Endothelial cell of umbilical vein (primary cell): ENCODE measurements at regions not wholly inside any gene's neighbourhood (a gene's known extent, or its start where the extent isn't known, plus 50 kb on each side); places are given as distances from the start of the nearest gene placed in this dataset.
A peak's percentile ranks its signal among the peaks of the same experiment; 100 is the strongest.

ENCODE experiments used
- BruUV-seq: library from RNA; stranded (reverse); fragments of 400-500 nt; replicated peaks from 2 replicates; lab custom pipeline; 2021; lab: Mats Ljungman, UMichigan
- CTCF ChIA-PET: fragments of 300-600, 350-600 bp; sonication (Branson Sonifier 250); formaldehyde crosslinking; loops from one replicate; lab custom pipeline; 2021; ENCODE audit warnings: antibody characterized with exemption, inconsistent platforms; lab: Charles Lee
- POLR2A ChIA-PET: fragments of 300-600, 350-600 bp; sonication (Branson Sonifier 250); formaldehyde crosslinking; loops from one replicate; lab custom pipeline; 2021; ENCODE audit warnings: antibody characterized with exemption, inconsistent platforms; lab: Charles Lee
- DNase-seq: peaks from one replicate; pipeline ENCODE4 v3.0.0-alpha.2; 2011; ENCODE audit warnings: low read depth, low spot score
- FAIRE-seq: peaks from 2 replicates; lab custom pipeline; 2011; peaks lifted over from hg19 to GRCh38; lab: Jason Lieb, UNC
- H2AFZ ChIP-seq: 2 replicates; pipeline ENCODE4 v1.6.0; 2012; ENCODE audit warnings: low read depth, low read length, control low read depth, inconsistent platforms
- H3K27ac ChIP-seq: 2 replicates; pipeline ENCODE4 v1.5.1; 2011; ENCODE audit warnings: low read depth, mild to moderate bottlenecking, control low read depth, low read length, moderate library complexity; ENCODE audit not compliant: insufficient read depth
- H3K27me3 ChIP-seq, 2 experiments: 2 replicates each; pipeline versions ENCODE4 v1.6.0 to v1.6.1; 2011; ENCODE audit warnings: low read length in 2 of 2, mixed read lengths in 1 of 2; ENCODE audit not compliant: control insufficient read depth in 2 of 2, insufficient read depth in 2 of 2
- H3K36me3 ChIP-seq, 2 experiments: 2 replicates in 1 of 2; 3 replicates in 1 of 2; pipeline ENCODE4 v1.5.1; 2011; ENCODE audit warnings: low read length in 2 of 2, mild to moderate bottlenecking in 1 of 2, moderate library complexity in 1 of 2; ENCODE audit not compliant: control insufficient read depth in 2 of 2, insufficient read depth in 2 of 2; ENCODE audit errors: extremely low read depth in 1 of 2
- H3K4me1 ChIP-seq: 3 replicates; pipeline ENCODE4 v1.5.1; 2011; ENCODE audit warnings: mild to moderate bottlenecking, low read length; ENCODE audit not compliant: control insufficient read depth, insufficient read depth; ENCODE audit errors: extremely low read depth
- H3K4me2 ChIP-seq: 2 replicates; pipeline ENCODE4 v1.6.1; 2011; ENCODE audit warnings: low read length, control low read depth, mixed read lengths; ENCODE audit not compliant: insufficient read depth
- H3K4me3 ChIP-seq, 3 experiments: fragments of 200-600 bp in 1 of 3; sonication (generic), shearing (Covaris generic) in 1 of 3; replicated peaks in 1 of 3; 2 replicates each; pipeline ENCODE4 v1.5.1; 2011 to 2016; ENCODE audit warnings: control low read depth in 3 of 3, low read length in 3 of 3, mild to moderate bottlenecking in 2 of 3, inconsistent platforms in 1 of 3, low read depth in 1 of 3, moderate library complexity in 1 of 3; ENCODE audit not compliant: insufficient read depth in 1 of 3
- H3K79me2 ChIP-seq: 2 replicates; pipeline ENCODE4 v1.6.0; 2012; ENCODE audit warnings: low read length, inconsistent platforms; ENCODE audit not compliant: control insufficient read depth, insufficient read depth
- H3K9ac ChIP-seq: replicated peaks from 2 replicates; pipeline ENCODE3; 2011; ENCODE audit warnings: low read length, control low read depth; ENCODE audit not compliant: insufficient read depth; ENCODE audit errors: extremely low read depth
- H3K9me1 ChIP-seq: replicated peaks from 3 replicates; pipeline ENCODE4 v1.6.0; 2011; ENCODE audit warnings: mild to moderate bottlenecking, low read length; ENCODE audit not compliant: control insufficient read depth, insufficient read depth; ENCODE audit errors: extremely low read depth
- H3K9me3 ChIP-seq: replicated peaks from 2 replicates; pipeline ENCODE4 v1.5.1; 2012; ENCODE audit warnings: low read length, inconsistent platforms; ENCODE audit not compliant: control insufficient read depth, insufficient read depth
- H4K20me1 ChIP-seq: replicated peaks from 2 replicates; pipeline ENCODE3; 2011; ENCODE audit warnings: mild to moderate bottlenecking, low read length; ENCODE audit not compliant: control insufficient read depth, insufficient read depth; ENCODE audit errors: extremely low read depth
- EZH2 ChIP-seq: IDR thresholded peaks from 2 replicates; pipeline ENCODE4 v1.6.1; 2012; ENCODE audit warnings: borderline replicate concordance, low read depth, mild to moderate bottlenecking, moderate library complexity, low read length, inconsistent platforms; ENCODE audit not compliant: severe bottlenecking
- FOS ChIP-seq: IDR thresholded peaks from 2 replicates; pipeline ENCODE4 v1.6.1; 2011; ENCODE audit warnings: mild to moderate bottlenecking, low read length, moderate library complexity, borderline replicate concordance; ENCODE audit not compliant: insufficient read depth
- JUN ChIP-seq: IDR thresholded peaks from 2 replicates; pipeline ENCODE4 v1.6.1; 2011; ENCODE audit warnings: borderline replicate concordance, low read depth; ENCODE audit not compliant: insufficient read length, insufficient read depth
- MYC ChIP-seq: IDR thresholded peaks from one replicate; pipeline ENCODE4 v1.6.1; 2011; ENCODE audit warnings: mild to moderate bottlenecking, low read depth, low read length
- POLR2AphosphoS5 ChIP-seq: IDR thresholded peaks from 2 replicates; pipeline ENCODE4 v1.6.1; 2012; ENCODE audit warnings: low read depth, mild to moderate bottlenecking, control low read depth, low read length, moderate library complexity; ENCODE audit not compliant: insufficient read depth
- dilution Hi-C: fragments of 300-500 bp; cut with MboI; formaldehyde crosslinking; loops from one replicate; pipeline ENCODE4 v1.15.0; 2019; ENCODE audit warnings: low sequenced_read_pairs; ENCODE audit not compliant: extremely low pct_ligation_motif_present
- intact Hi-C: fragments of 100-400 bp; cut with micrococcal nuclease; formaldehyde crosslinking; loops from one replicate; pipeline ENCODE4 v1.10.0; 2022
- TF ChIP-seq, protein P1 (sequence below), 2 donors: IDR thresholded peaks; 1 replicate in 1 of 2; 2 replicates in 1 of 2; pipeline ENCODE4 v1.5.1; 2011; ENCODE audit warnings: low read length in 2 of 2, mild to moderate bottlenecking in 2 of 2, moderate library complexity in 2 of 2, control low read depth in 1 of 2, inconsistent platforms in 1 of 2, low read depth in 1 of 2; ENCODE audit not compliant: insufficient read depth in 1 of 2; ENCODE audit errors: extremely low read depth in 1 of 2
- TF ChIP-seq, protein P2 (sequence below): IDR thresholded peaks from 2 replicates; pipeline ENCODE4 v1.6.1; 2011; ENCODE audit not compliant: insufficient read depth, insufficient read length

DNA sequence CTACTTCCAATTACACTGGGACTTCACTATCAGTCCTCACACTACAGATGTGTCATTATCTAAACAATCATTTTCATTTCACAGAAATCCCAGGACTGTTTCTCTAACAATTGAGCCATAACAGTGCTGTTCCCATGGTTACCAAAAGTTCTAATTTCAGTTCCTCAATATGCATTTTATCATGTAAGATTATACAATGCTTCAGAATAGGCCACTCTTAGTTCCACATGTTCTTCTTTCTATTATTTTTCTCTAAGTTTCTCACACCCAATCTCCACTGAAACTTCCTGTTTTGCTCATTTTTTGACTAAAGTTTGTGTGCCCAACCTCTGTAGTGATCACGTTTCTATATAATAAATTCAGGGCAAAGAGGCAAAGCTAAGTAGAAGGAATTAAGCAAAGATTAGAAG is 185.8 kb downstream of the DUSP6 start:
- ChIA-PET POLR2A (no interaction called here), CTCF (no interaction called here)
- DNase-seq = peak; percentile 93
- H3K27me3 ChIP-seq = no peaks in the 10 kb centered on the region
- H3K79me2 ChIP-seq = no peaks in the 10 kb centered on the region
- TF ChIP-seq POLR2AphosphoS5 (no peak), FOS (peak; percentile 49), JUN (peak; percentile 78), EZH2 (no peak)
- no peak overlapping the region for H3K4me3 ChIP-seq
- no peaks in the 10 kb centered on the region for H4K20me1 ChIP-seq
- intact Hi-C loops = loop anchor here (1.0 to 10.0 kb wide), 3 partner anchors 14 to 112 kb away; no protein-coding TSS in a partner anchor
- H3K4me2 ChIP-seq = peak overlapping the region; percentile 27
- BruUV-seq = no TSS peak
- dilution Hi-C loops = no loop called here
- no peak overlapping the region for H2AFZ ChIP-seq
- H3K9ac ChIP-seq = peak overlapping the region; percentile 17
- no peaks in the 10 kb centered on the region for H3K9me3 ChIP-seq
- H3K9me1 ChIP-seq = no peaks in the 10 kb centered on the region
- peak; percentile 46 for FAIRE-seq
- no peaks in the 10 kb centered on the region for H3K36me3 ChIP-seq
- H3K4me1 ChIP-seq = peaks cover 43% of the 10 kb centered on the region
- peak overlapping the region; percentile 55 for H3K27ac ChIP-seq

DNA sequence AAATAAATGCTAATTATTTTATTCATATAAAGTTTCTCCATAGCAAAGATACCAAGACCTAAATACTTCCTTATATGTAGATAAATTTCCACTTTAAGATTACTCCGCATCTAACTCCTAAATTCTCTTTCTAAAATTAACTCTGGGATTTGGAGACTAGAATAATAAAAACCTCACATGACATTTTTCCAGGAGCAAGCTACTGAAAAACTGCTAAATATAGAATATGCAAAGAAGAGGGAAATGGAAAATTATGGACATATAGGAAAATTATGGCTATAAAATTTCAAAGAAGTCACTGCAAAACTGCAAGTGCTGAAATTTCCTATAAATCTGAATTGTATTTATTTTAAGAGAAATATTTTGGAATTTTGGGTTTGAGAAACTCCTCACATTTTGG is 186.2 kb downstream of the DUSP6 start:
- no peaks in the 10 kb centered on the region for H3K79me2 ChIP-seq
- DNase-seq (no peak), FAIRE-seq (no peak)
- no peaks in the 10 kb centered on the region for H3K9me3 ChIP-seq
- CTCF ChIA-PET = interaction anchor here (1.3 kb wide), 1 partner anchor 8 kb away, joined by 8 read pairs; no protein-coding TSS in a partner anchor
- no peak overlapping the region for H3K4me3 ChIP-seq
- H2AFZ ChIP-seq = no peak overlapping the region
- POLR2A ChIA-PET = no interaction called here
- no peaks in the 10 kb centered on the region for H3K27me3 ChIP-seq
- H3K36me3 ChIP-seq = no peaks in the 10 kb centered on the region
- intact Hi-C loops (loop anchor here (1.0 to 10.0 kb wide), 3 partner anchors 14 to 111 kb away; no protein-coding TSS in a partner anchor), dilution Hi-C loops (no loop called here)
- TF ChIP-seq POLR2AphosphoS5 (no peak), EZH2 (no peak), JUN (no peak), MYC (no peak)
- TF ChIP-seq, protein P1, sequence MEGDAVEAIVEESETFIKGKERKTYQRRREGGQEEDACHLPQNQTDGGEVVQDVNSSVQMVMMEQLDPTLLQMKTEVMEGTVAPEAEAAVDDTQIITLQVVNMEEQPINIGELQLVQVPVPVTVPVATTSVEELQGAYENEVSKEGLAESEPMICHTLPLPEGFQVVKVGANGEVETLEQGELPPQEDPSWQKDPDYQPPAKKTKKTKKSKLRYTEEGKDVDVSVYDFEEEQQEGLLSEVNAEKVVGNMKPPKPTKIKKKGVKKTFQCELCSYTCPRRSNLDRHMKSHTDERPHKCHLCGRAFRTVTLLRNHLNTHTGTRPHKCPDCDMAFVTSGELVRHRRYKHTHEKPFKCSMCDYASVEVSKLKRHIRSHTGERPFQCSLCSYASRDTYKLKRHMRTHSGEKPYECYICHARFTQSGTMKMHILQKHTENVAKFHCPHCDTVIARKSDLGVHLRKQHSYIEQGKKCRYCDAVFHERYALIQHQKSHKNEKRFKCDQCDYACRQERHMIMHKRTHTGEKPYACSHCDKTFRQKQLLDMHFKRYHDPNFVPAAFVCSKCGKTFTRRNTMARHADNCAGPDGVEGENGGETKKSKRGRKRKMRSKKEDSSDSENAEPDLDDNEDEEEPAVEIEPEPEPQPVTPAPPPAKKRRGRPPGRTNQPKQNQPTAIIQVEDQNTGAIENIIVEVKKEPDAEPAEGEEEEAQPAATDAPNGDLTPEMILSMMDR (IDR thresholded peaks at IDR 0.05; ENCODE audit: extremely low read depth in 1 of 2, insufficient read depth in 1 of 2, low read depth in 1 of 2, low read length in 2 of 2) = no peak
- TF ChIP-seq, protein P2, sequence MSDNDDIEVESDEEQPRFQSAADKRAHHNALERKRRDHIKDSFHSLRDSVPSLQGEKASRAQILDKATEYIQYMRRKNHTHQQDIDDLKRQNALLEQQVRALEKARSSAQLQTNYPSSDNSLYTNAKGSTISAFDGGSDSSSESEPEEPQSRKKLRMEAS = no peak
- H3K4me2 ChIP-seq = no peak overlapping the region
- no peaks in the 10 kb centered on the region for H4K20me1 ChIP-seq
- no peak overlapping the region for H3K9ac ChIP-seq
- BruUV-seq = no TSS peak
- no peaks in the 10 kb centered on the region for H3K9me1 ChIP-seq
- H3K27ac ChIP-seq = peak overlapping the region; percentile 42
- H3K4me1 ChIP-seq = peaks cover 46% of the 10 kb centered on the region
